Neural cell (in vitro differentiated cells): ENCODE measurements at regions not wholly inside any gene's neighbourhood (a gene's known extent, or its start where the extent isn't known, plus 50 kb on each side); places are given as distances from the start of the nearest gene placed in this dataset.

Experiments used
- CTCF ChIP-seq: fragments of 450-650 bp; IDR thresholded peaks from 2 replicates; pipeline ENCODE4 v1.5.1; 2014; ENCODE audit warnings: antibody characterized with exemption, mild to moderate bottlenecking, moderate library complexity; ENCODE audit not compliant: poor library complexity, severe bottlenecking
- EP300 ChIP-seq: fragments of 450-650 bp; conservative IDR thresholded peaks from 2 replicates; pipeline ENCODE4 v1.6.1; 2014; ENCODE audit warnings: antibody characterized with exemption, mild to moderate bottlenecking, moderate library complexity; ENCODE audit not compliant: poor library complexity, severe bottlenecking
- EZH2 ChIP-seq: fragments of 200-600, 300-800 bp; shearing (Covaris generic), sonication (generic); IDR thresholded peaks from 2 replicates; pipeline ENCODE4 v1.6.1; 2014; ENCODE audit warnings: antibody characterized with exemption, low read length, borderline replicate concordance, mild to moderate bottlenecking; ENCODE audit not compliant: insufficient read depth, poor library complexity, severe bottlenecking
- POLR2AphosphoS5 ChIP-seq: IDR thresholded peaks from 2 replicates; pipeline ENCODE4 v1.6.1; 2012
- RAD21 ChIP-seq: fragments of 450-650 bp; conservative IDR thresholded peaks from 2 replicates; pipeline ENCODE4 v1.6.1; 2014; ENCODE audit warnings: antibody characterized with exemption, mild to moderate bottlenecking, moderate library complexity
- REST ChIP-seq: IDR thresholded peaks from 2 replicates; pipeline ENCODE4 v1.6.1; 2012; ENCODE audit warnings: borderline replicate concordance
- TAF1 ChIP-seq: IDR thresholded peaks from 2 replicates; pipeline ENCODE4 v1.6.1; 2012; ENCODE audit warnings: low read depth

GRCh38 chr6:170048615-170049256, 242.1 kb downstream of the DLL1 start:
- TF ChIP-seq CTCF = no peak
- no peak for TF ChIP-seq TAF1
- no peak for TF ChIP-seq RAD21
- no peak for TF ChIP-seq EP300
- TF ChIP-seq REST = no peak
- no peak for TF ChIP-seq POLR2AphosphoS5
- TF ChIP-seq EZH2 = no peak
